Tibial nerve (tissue), 4 donors: ENCODE measurements at regions not wholly inside any gene's neighbourhood (a gene's known extent, or its start where the extent isn't known, plus 50 kb on each side); places are given as distances from the start of the nearest gene placed in this dataset.

ENCODE experiments used
- DNase-seq, 2 donors: peaks; one replicate each; pipeline ENCODE4 v3.0.0-alpha.2; 2019; ENCODE audit warnings: low spot score in 2 of 2
- H3K27ac ChIP-seq, 4 donors: fragments of 200-600 bp; sonication (generic) in 3 of 4; one replicate each; pipeline ENCODE4 v1.5.1; 2017 to 2019; ENCODE audit warnings: mild to moderate bottlenecking in 1 of 4
- H3K27me3 ChIP-seq, 2 donors: fragments of 200-600 bp; sonication (generic) in 1 of 2; one replicate each; pipeline versions ENCODE4 v1.5.1 to v1.6.0; 2017 to 2019
- H3K36me3 ChIP-seq, 3 donors: fragments of 200-600 bp; sonication (generic); one replicate each; pipeline ENCODE4 v1.5.1; 2018 to 2019
- H3K4me1 ChIP-seq, 4 donors: fragments of 200-600 bp; sonication (generic) in 3 of 4; one replicate each; pipeline ENCODE4 v1.5.1; 2017 to 2019
- H3K4me3 ChIP-seq, 4 donors: fragments of 200-600 bp; sonication (generic) in 3 of 4; one replicate each; pipeline ENCODE4 v1.5.1; 2017 to 2019; ENCODE audit warnings: mild to moderate bottlenecking in 1 of 4, moderate library complexity in 1 of 4
- H3K9me3 ChIP-seq, 4 donors: fragments of 200-600 bp; sonication (generic) in 3 of 4; one replicate each; pipeline ENCODE4 v1.5.1; 2017 to 2019
- CTCF ChIP-seq, 5 experiments: fragments of 200-600 bp in 3 of 5; fragments of 450-650 bp in 2 of 5; sonication (generic) in 3 of 5; IDR thresholded peaks; one replicate each; pipeline ENCODE4 v1.5.1; 2016 to 2019; ENCODE audit warnings: antibody characterized with exemption in 5 of 5, mild to moderate bottlenecking in 3 of 5, moderate library complexity in 2 of 5
- EP300 ChIP-seq, 2 donors: sonication (generic); formaldehyde crosslinking; IDR thresholded peaks; one replicate each; pipeline ENCODE4 v1.6.1; 2017; ENCODE audit warnings: antibody characterized with exemption in 2 of 2, mild to moderate bottlenecking in 1 of 2
- POLR2A ChIP-seq, 2 donors: fragments of 450-650 bp; IDR thresholded peaks; one replicate each; pipeline ENCODE4 v1.6.1; 2017; ENCODE audit warnings: antibody characterized with exemption in 2 of 2, mild to moderate bottlenecking in 2 of 2, moderate library complexity in 2 of 2
- WGBS, 2 donors: methylation state at CpG; one replicate each; pipeline ENCODE4 v1.1.5; 2018; 5-methylcytosine and 5-hydroxymethylcytosine counted together

GRCh38 chrX:44085209-44085608, 112.0 kb upstream of the NDP start:
- no peaks in the 10 kb centered on the region for H3K9me3 ChIP-seq
- no peak overlapping the region for H3K27ac ChIP-seq
- WGBS, 2 donors = 33 to 38% methylated on average over 1 of the region's 1 CpG
- H3K4me1 ChIP-seq = no peaks in the 10 kb centered on the region
- no peaks in the 10 kb centered on the region for H3K36me3 ChIP-seq
- no peak for DNase-seq
- TF ChIP-seq POLR2A (IDR thresholded peaks at IDR 0.05) (no peak), CTCF (IDR thresholded peaks at IDR 0.05) (no peak), EP300 (IDR thresholded peaks at IDR 0.05) (no peak)
- no peaks in the 10 kb centered on the region for H3K27me3 ChIP-seq
- no peak overlapping the region for H3K4me3 ChIP-seq

GRCh38 chrX:44082829-44083228, 109.6 kb upstream of the NDP start:
- TF ChIP-seq POLR2A (IDR thresholded peaks at IDR 0.05) = no peak
- TF ChIP-seq EP300 (IDR thresholded peaks at IDR 0.05) = no peak
- TF ChIP-seq CTCF (IDR thresholded peaks at IDR 0.05) = no peak
- Histone ChIP-seq H3K27ac (peak overlapping the region in 2 of 4 donors; percentile 49 to 61), H3K36me3 (no peaks in the 10 kb centered on the region), H3K27me3 (no peaks in the 10 kb centered on the region), H3K9me3 (no peaks in the 10 kb centered on the region), H3K4me1 (no peaks in the 10 kb centered on the region), H3K4me3 (no peak overlapping the region)
- DNase-seq = no peak
- 58 to 60% methylated on average over 5 of the region's 5 CpGs for WGBS, 2 donors

- 91 to 92% methylated on average over 7 of the region's 7 CpGs for WGBS, 2 donors
- no peak for DNase-seq
- no peaks in the 10 kb centered on the region for H3K9me3 ChIP-seq
- H3K4me3 ChIP-seq = no peak overlapping the region
- no peaks in the 10 kb centered on the region for H3K36me3 ChIP-seq
- no peaks in the 10 kb centered on the region for H3K4me1 ChIP-seq
- H3K27ac ChIP-seq = no peak overlapping the region
- no peaks in the 10 kb centered on the region for H3K27me3 ChIP-seq
- TF ChIP-seq EP300 (IDR thresholded peaks at IDR 0.05) (no peak), CTCF (IDR thresholded peaks at IDR 0.05) (no peak), POLR2A (IDR thresholded peaks at IDR 0.05) (no peak)
Measured at GRCh38 chrX:44080083-44080482, 106.9 kb upstream of the NDP start.

- TF ChIP-seq CTCF (IDR thresholded peaks at IDR 0.05) (no peak), POLR2A (IDR thresholded peaks at IDR 0.05) (no peak), EP300 (IDR thresholded peaks at IDR 0.05) (no peak)
- Histone ChIP-seq H3K36me3 (no peaks in the 10 kb centered on the region), H3K4me3 (no peak overlapping the region), H3K9me3 (no peaks in the 10 kb centered on the region), H3K27me3 (peaks cover 0 to 7% of the 10 kb centered on the region in 2 donors), H3K27ac (no peak overlapping the region), H3K4me1 (no peaks in the 10 kb centered on the region)
- WGBS, 2 donors = 90 to 91% methylated on average over 1 of the region's 1 CpG
- no peak for DNase-seq
Measured at GRCh38 chrX:44072631-44073030, 99.4 kb upstream of the NDP start.

GRCh38 chrX:44071847-44072551, 98.8 kb upstream of the NDP start:
- 41 to 53% methylated on average over 2 of the region's 2 CpGs for WGBS, 2 donors
- TF ChIP-seq POLR2A (IDR thresholded peaks at IDR 0.05) = no peak
- TF ChIP-seq EP300 (IDR thresholded peaks at IDR 0.05) = no peak
- no peak for TF ChIP-seq CTCF (IDR thresholded peaks at IDR 0.05)
- Histone ChIP-seq H3K36me3 (no peaks in the 10 kb centered on the region), H3K27me3 (peaks cover 0 to 7% of the 10 kb centered on the region in 2 donors), H3K4me3 (no peak overlapping the region), H3K4me1 (no peaks in the 10 kb centered on the region), H3K9me3 (no peaks in the 10 kb centered on the region), H3K27ac (no peak overlapping the region)
- no peak for DNase-seq
